ENCODE measurements at regions not wholly inside any gene's neighbourhood (a gene's known extent, or its start where the extent isn't known, plus 50 kb on each side); places are given as distances from the start of the nearest gene placed in this dataset.

DNA sequence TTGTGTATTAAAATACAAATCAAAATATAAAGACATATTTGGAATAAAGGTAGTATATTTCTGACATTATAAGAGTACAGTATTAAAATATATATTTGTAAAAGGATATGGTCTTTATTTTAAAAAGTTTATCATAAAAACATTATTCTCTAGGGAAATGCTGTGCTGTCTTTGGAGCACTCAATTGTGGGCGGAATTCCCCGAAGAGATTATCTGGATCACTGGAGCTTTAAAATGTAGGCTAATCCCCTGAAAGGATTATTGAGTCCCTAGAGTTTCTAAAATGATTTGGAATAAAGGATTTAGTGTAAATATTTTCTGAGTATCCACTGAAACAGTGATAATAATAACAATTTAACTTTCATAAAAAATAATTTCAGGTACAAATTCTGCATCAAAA, 1239.4 kb downstream of the TECRL start:
- TF ChIP-seq POLR2A (IDR thresholded peaks at IDR 0.05; ENCODE audit: low read depth, low read length): no peak
- no peak for TF ChIP-seq POLR2AphosphoS5 (IDR thresholded peaks at IDR 0.05; ENCODE audit: low read depth, low read length)
- TF ChIP-seq TAF1 (IDR thresholded peaks at IDR 0.05; ENCODE audit: borderline replicate concordance, low read depth, low read length): no peak
